Stomach (tissue), 4 donors: ENCODE measurements at regions not wholly inside any gene's neighbourhood (a gene's known extent, or its start where the extent isn't known, plus 50 kb on each side); places are given as distances from the start of the nearest gene placed in this dataset.

ENCODE experiments used
- POLR2A ChIP-seq, 4 donors: fragments of 450-650 bp; IDR thresholded peaks; one replicate each; pipeline ENCODE4 v1.6.1; 2016; ENCODE audit warnings: antibody characterized with exemption in 4 of 4, control low read depth in 2 of 4, mild to moderate bottlenecking in 1 of 4, moderate library complexity in 1 of 4
- POLR2AphosphoS5 ChIP-seq, 3 donors: sonication (generic); formaldehyde crosslinking; IDR thresholded peaks; one replicate each; pipeline ENCODE4 v1.6.1; 2016; ENCODE audit warnings: antibody characterized with exemption in 3 of 3
- TF ChIP-seq, protein P1 (sequence below), 7 experiments: fragments of 450-650 bp in 4 of 7; fragments of 200-600 bp in 3 of 7; sonication (generic) in 3 of 7; IDR thresholded peaks; one replicate each; pipeline ENCODE4 v1.5.1; 2016 to 2019; ENCODE audit warnings: antibody characterized with exemption in 7 of 7, control low read depth in 2 of 7, mild to moderate bottlenecking in 1 of 7

DNA sequence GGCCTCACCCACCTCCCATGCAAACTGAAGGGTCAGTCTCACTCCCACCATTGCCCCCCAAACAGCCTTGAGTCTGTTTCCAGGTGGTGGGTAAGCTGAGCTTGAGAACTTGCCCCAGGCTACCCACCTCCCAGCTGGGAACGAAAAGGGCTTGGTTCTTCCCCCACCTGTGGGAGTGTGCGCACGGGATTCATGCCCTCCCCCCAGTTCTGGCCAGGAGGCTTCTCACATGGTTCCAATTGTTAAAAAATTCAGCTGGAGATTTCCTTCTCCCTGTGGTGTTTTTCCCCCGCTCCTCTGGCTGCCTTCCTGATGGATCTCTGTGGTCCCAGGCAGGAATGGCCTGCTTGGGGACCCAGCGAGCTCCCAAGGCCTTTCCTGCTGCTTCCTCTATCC, 81.8 kb upstream of the C21orf91 start:
- TF ChIP-seq, protein P1, sequence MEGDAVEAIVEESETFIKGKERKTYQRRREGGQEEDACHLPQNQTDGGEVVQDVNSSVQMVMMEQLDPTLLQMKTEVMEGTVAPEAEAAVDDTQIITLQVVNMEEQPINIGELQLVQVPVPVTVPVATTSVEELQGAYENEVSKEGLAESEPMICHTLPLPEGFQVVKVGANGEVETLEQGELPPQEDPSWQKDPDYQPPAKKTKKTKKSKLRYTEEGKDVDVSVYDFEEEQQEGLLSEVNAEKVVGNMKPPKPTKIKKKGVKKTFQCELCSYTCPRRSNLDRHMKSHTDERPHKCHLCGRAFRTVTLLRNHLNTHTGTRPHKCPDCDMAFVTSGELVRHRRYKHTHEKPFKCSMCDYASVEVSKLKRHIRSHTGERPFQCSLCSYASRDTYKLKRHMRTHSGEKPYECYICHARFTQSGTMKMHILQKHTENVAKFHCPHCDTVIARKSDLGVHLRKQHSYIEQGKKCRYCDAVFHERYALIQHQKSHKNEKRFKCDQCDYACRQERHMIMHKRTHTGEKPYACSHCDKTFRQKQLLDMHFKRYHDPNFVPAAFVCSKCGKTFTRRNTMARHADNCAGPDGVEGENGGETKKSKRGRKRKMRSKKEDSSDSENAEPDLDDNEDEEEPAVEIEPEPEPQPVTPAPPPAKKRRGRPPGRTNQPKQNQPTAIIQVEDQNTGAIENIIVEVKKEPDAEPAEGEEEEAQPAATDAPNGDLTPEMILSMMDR (IDR thresholded peaks at IDR 0.05): no peak
- TF ChIP-seq POLR2AphosphoS5 (IDR thresholded peaks at IDR 0.05): no peak
- TF ChIP-seq POLR2A (IDR thresholded peaks at IDR 0.05): no peak
